Immature natural killer cell (primary cell): ENCODE measurements at regions not wholly inside any gene's neighbourhood (a gene's known extent, or its start where the extent isn't known, plus 50 kb on each side); places are given as distances from the start of the nearest gene placed in this dataset.
"Not testable (repeated sequence)": the region's sequence is repeated elsewhere in the genome, so short reads cannot be mapped to it uniquely, and the experiment has no call there.

ENCODE experiments used
- DNase-seq, 3 donors: peaks; one replicate each; pipeline ENCODE4 v3.0.0; 2022; ENCODE audit warnings: mixed read lengths in 1 of 3
- H3K27ac Mint-ChIP-seq, 6 donors: one replicate each; pipeline ENCODE4 v1.8.0; 2020; ENCODE audit warnings: mixed read lengths in 6 of 6, mild to moderate bottlenecking in 5 of 6, inconsistent platforms in 4 of 6, moderate library complexity in 3 of 6
- H3K27me3 Mint-ChIP-seq, 3 donors: one replicate each; pipeline ENCODE4 v1.8.0; 2020 to 2021; ENCODE audit warnings: low read depth in 3 of 3, mild to moderate bottlenecking in 3 of 3, mixed read lengths in 3 of 3, moderate library complexity in 3 of 3, inconsistent platforms in 1 of 3
- H3K36me3 Mint-ChIP-seq, 3 donors: one replicate each; pipeline ENCODE4 v1.8.0; 2020; ENCODE audit warnings: mixed read lengths in 3 of 3, inconsistent platforms in 2 of 3, mild to moderate bottlenecking in 2 of 3
- H3K4me1 Mint-ChIP-seq, 2 donors: one replicate each; pipeline ENCODE4 v1.8.0; 2020; ENCODE audit warnings: inconsistent platforms in 2 of 2, mild to moderate bottlenecking in 2 of 2, mixed read lengths in 2 of 2, moderate library complexity in 1 of 2
- H3K4me3 Mint-ChIP-seq, 5 donors: one replicate each; pipeline ENCODE4 v1.8.0; 2020; ENCODE audit warnings: mild to moderate bottlenecking in 5 of 5, mixed read lengths in 5 of 5, inconsistent platforms in 3 of 5, moderate library complexity in 3 of 5
- H3K9me3 Mint-ChIP-seq, 6 donors: one replicate each; pipeline ENCODE4 v1.8.0; 2020; ENCODE audit warnings: mild to moderate bottlenecking in 6 of 6, mixed read lengths in 6 of 6, inconsistent platforms in 4 of 6, moderate library complexity in 3 of 6

- Mint-ChIP-seq H3K4me1 (no peaks in the 10 kb centered on the region), H3K27ac (no peak overlapping the region), H3K4me3 (no peak overlapping the region), H3K36me3 (peaks cover 0 to 3% (median 0%) of the 10 kb centered on the region in 3 donors), H3K27me3 (peaks cover 0 to 2% (median 1%) of the 10 kb centered on the region in 3 donors), H3K9me3 (peaks cover 0 to 19% (median 13%) of the 10 kb centered on the region in 6 donors)
- no peak for DNase-seq
Observed at GRCh38 chr12:34264110-34264509, 241.8 kb downstream of the ALG10 start.

GRCh38 chr12:34273703-34274102, 251.4 kb downstream of the ALG10 start:
- not testable (repeated sequence) for DNase-seq, H3K36me3 Mint-ChIP-seq
- peaks cover 7 to 12% (median 11%) of the 10 kb centered on the region in 6 donors for H3K9me3 Mint-ChIP-seq

GRCh38 chr12:34275129-34275528, 252.8 kb downstream of the ALG10 start:
- DNase-seq, result no peak
- Mint-ChIP-seq H3K9me3 (peaks cover 7 to 12% (median 12%) of the 10 kb centered on the region in 6 donors), H3K27me3 (no peaks in the 10 kb centered on the region), H3K4me3 (no peak overlapping the region), H3K36me3 (peaks cover 0 to 5% (median 0%) of the 10 kb centered on the region in 3 donors), H3K4me1 (no peaks in the 10 kb centered on the region), H3K27ac (no peak overlapping the region)

More at GRCh38 chr12:34273703-34274102, 251.4 kb downstream of the ALG10 start:
- H3K27ac Mint-ChIP-seq, H3K4me3 Mint-ChIP-seq, H3K27me3 Mint-ChIP-seq, H3K4me1 Mint-ChIP-seq: not testable (repeated sequence)

GRCh38 chr12:34286483-34286882, 264.2 kb downstream of the ALG10 start:
- Mint-ChIP-seq H3K36me3 (no peaks in the 10 kb centered on the region), H3K27ac (no peak overlapping the region), H3K4me1 (no peaks in the 10 kb centered on the region), H3K9me3 (peaks cover 16 to 35% (median 29%) of the 10 kb centered on the region in 6 donors), H3K4me3 (no peak overlapping the region), H3K27me3 (peaks cover 0 to 4% (median 2%) of the 10 kb centered on the region in 3 donors)
- no peak for DNase-seq

GRCh38 chr12:34286934-34287333, 264.6 kb downstream of the ALG10 start:
- DNase-seq, result no peak
- Mint-ChIP-seq H3K9me3 (peaks cover 17 to 36% (median 29%) of the 10 kb centered on the region in 6 donors), H3K27ac (no peak overlapping the region)

GRCh38 chr12:34287437-34287836, 265.1 kb downstream of the ALG10 start:
- Mint-ChIP-seq H3K4me1 (no peaks in the 10 kb centered on the region), H3K27ac (no peak overlapping the region), H3K9me3 (peaks cover 21 to 38% (median 31%) of the 10 kb centered on the region in 6 donors), H3K4me3 (no peak overlapping the region), H3K27me3 (peaks cover 0 to 4% (median 2%) of the 10 kb centered on the region in 3 donors), H3K36me3 (no peaks in the 10 kb centered on the region)
- DNase-seq, result no peak

More at GRCh38 chr12:34286934-34287333, 264.6 kb downstream of the ALG10 start:
- no peaks in the 10 kb centered on the region for H3K4me1 Mint-ChIP-seq
- H3K36me3 Mint-ChIP-seq, result no peaks in the 10 kb centered on the region
- H3K4me3 Mint-ChIP-seq, result no peak overlapping the region
- peaks cover 0 to 4% (median 2%) of the 10 kb centered on the region in 3 donors for H3K27me3 Mint-ChIP-seq

- Mint-ChIP-seq H3K27ac (no peak overlapping the region), H3K36me3 (peaks cover 0 to 3% (median 0%) of the 10 kb centered on the region in 3 donors), H3K27me3 (peaks cover 0 to 4% (median 2%) of the 10 kb centered on the region in 3 donors), H3K9me3 (peaks cover 23 to 43% (median 35%) of the 10 kb centered on the region in 6 donors), H3K4me3 (no peak overlapping the region), H3K4me1 (no peaks in the 10 kb centered on the region)
- no peak for DNase-seq
Observed at GRCh38 chr12:34287986-34288962, 266.0 kb downstream of the ALG10 start.

- Mint-ChIP-seq H3K4me1 (no peaks in the 10 kb centered on the region), H3K36me3 (peaks cover 0 to 3% (median 0%) of the 10 kb centered on the region in 3 donors), H3K27ac (no peak overlapping the region), H3K4me3 (no peak overlapping the region), H3K9me3 (peaks cover 27 to 43% (median 37%) of the 10 kb centered on the region in 6 donors), H3K27me3 (peaks cover 0 to 4% (median 2%) of the 10 kb centered on the region in 3 donors)
- DNase-seq, result no peak
Observed at GRCh38 chr12:34288963-34289345, 266.7 kb downstream of the ALG10 start.

- no peak overlapping the region for H3K4me3 Mint-ChIP-seq
Observed at GRCh38 chr12:34289431-34290380, 267.4 kb downstream of the ALG10 start.

GRCh38 chr12:34290381-34290995, 268.2 kb downstream of the ALG10 start:
- Mint-ChIP-seq H3K27me3 (peaks cover 0 to 4% (median 4%) of the 10 kb centered on the region in 3 donors), H3K4me3 (no peak overlapping the region), H3K4me1 (no peaks in the 10 kb centered on the region), H3K9me3 (peaks cover 29 to 50% (median 37%) of the 10 kb centered on the region in 6 donors), H3K27ac (no peak overlapping the region), H3K36me3 (peaks cover 0 to 3% (median 0%) of the 10 kb centered on the region in 3 donors)
- DNase-seq, result no peak

More at GRCh38 chr12:34289431-34290380, 267.4 kb downstream of the ALG10 start:
- Mint-ChIP-seq H3K27ac (no peak overlapping the region), H3K27me3 (peaks cover 0 to 4% (median 2%) of the 10 kb centered on the region in 3 donors), H3K4me1 (no peaks in the 10 kb centered on the region), H3K9me3 (peaks cover 24 to 44% (median 37%) of the 10 kb centered on the region in 6 donors), H3K36me3 (peaks cover 0 to 3% (median 0%) of the 10 kb centered on the region in 3 donors)
- no peak for DNase-seq

GRCh38 chr12:34291001-34291400, 268.7 kb downstream of the ALG10 start:
- DNase-seq, result no peak
- Mint-ChIP-seq H3K4me1 (no peaks in the 10 kb centered on the region), H3K27ac (no peak overlapping the region), H3K4me3 (no peak overlapping the region), H3K9me3 (peaks cover 25 to 48% (median 35%) of the 10 kb centered on the region in 6 donors), H3K36me3 (peaks cover 0 to 3% (median 0%) of the 10 kb centered on the region in 3 donors), H3K27me3 (peaks cover 0 to 4% (median 4%) of the 10 kb centered on the region in 3 donors)

GRCh38 chr12:34291426-34291901, 269.2 kb downstream of the ALG10 start:
- Mint-ChIP-seq H3K27ac (no peak overlapping the region), H3K27me3 (peaks cover 0 to 4% (median 4%) of the 10 kb centered on the region in 3 donors), H3K4me1 (no peaks in the 10 kb centered on the region), H3K36me3 (peaks cover 0 to 3% (median 0%) of the 10 kb centered on the region in 3 donors), H3K9me3 (peaks cover 23 to 50% (median 35%) of the 10 kb centered on the region in 6 donors), H3K4me3 (no peak overlapping the region)
- no peak for DNase-seq
